ENCODE measurements at regions not wholly inside any gene's neighbourhood (a gene's known extent, or its start where the extent isn't known, plus 50 kb on each side); places are given as distances from the start of the nearest gene placed in this dataset.

GRCh38 chr3:73687106-73688004, 62.6 kb upstream of the PDZRN3 start:
- Histone ChIP-seq H2AFZ (ENCODE audit: low read length) (no peak overlapping the region), H3K27ac (ENCODE audit: low read length) (no peak overlapping the region), H3K9me3 (ENCODE audit: low read length) (no peaks in the 10 kb centered on the region), H3K36me3 (ENCODE audit: insufficient read depth, low read length) (no peaks in the 10 kb centered on the region), H3K9ac (ENCODE audit: low read length) (no peak overlapping the region), H3K27me3 (ENCODE audit: low read length) (peaks cover 3% of the 10 kb centered on the region; the same call in 1 of the 2 replicates), H3K4me2 (ENCODE audit: low read depth, low read length, poor library complexity, severe bottlenecking) (no peak overlapping the region), H4K20me1 (ENCODE audit: insufficient read depth, low read depth, low read length) (no peaks in the 10 kb centered on the region), H3K4me1 (ENCODE audit: low read length) (no peaks in the 10 kb centered on the region), H3K4me3 (ENCODE audit: low read length) (no peak overlapping the region), H3K9me2 (replicated peaks; ENCODE audit: insufficient read depth, low read length) (no peaks in the 10 kb centered on the region), H3K79me2 (ENCODE audit: low read length) (no peaks in the 10 kb centered on the region)
- no peak for DNase-seq

GRCh38 chr3:73685061-73685460, 60.3 kb upstream of the PDZRN3 start:
- Histone ChIP-seq H2AFZ (ENCODE audit: low read length) (no peak overlapping the region), H3K4me1 (ENCODE audit: low read length) (no peaks in the 10 kb centered on the region), H3K79me2 (ENCODE audit: low read length) (no peaks in the 10 kb centered on the region), H3K27me3 (ENCODE audit: low read length) (peaks cover 3% of the 10 kb centered on the region; the same call in 1 of the 2 replicates), H3K9ac (ENCODE audit: low read length) (no peak overlapping the region), H3K27ac (ENCODE audit: low read length) (no peak overlapping the region), H3K4me3 (ENCODE audit: low read length) (no peak overlapping the region), H3K4me2 (ENCODE audit: low read depth, low read length, poor library complexity, severe bottlenecking) (no peak overlapping the region), H4K20me1 (ENCODE audit: insufficient read depth, low read depth, low read length) (no peaks in the 10 kb centered on the region), H3K9me2 (replicated peaks; ENCODE audit: insufficient read depth, low read length) (no peaks in the 10 kb centered on the region), H3K9me3 (ENCODE audit: low read length) (no peaks in the 10 kb centered on the region), H3K36me3 (ENCODE audit: insufficient read depth, low read length) (no peaks in the 10 kb centered on the region)
- DNase-seq, result no peak

GRCh38 chr3:73683706-73684105, 59.0 kb upstream of the PDZRN3 start:
- Histone ChIP-seq H3K27me3 (ENCODE audit: low read length) (peaks cover 3% of the 10 kb centered on the region; the same call in 1 of the 2 replicates), H3K27ac (ENCODE audit: low read length) (no peak overlapping the region), H2AFZ (ENCODE audit: low read length) (no peak overlapping the region), H3K79me2 (ENCODE audit: low read length) (no peaks in the 10 kb centered on the region), H3K4me3 (ENCODE audit: low read length) (no peak overlapping the region), H3K4me1 (ENCODE audit: low read length) (no peaks in the 10 kb centered on the region), H3K9me3 (ENCODE audit: low read length) (no peaks in the 10 kb centered on the region), H3K9me2 (replicated peaks; ENCODE audit: insufficient read depth, low read length) (no peaks in the 10 kb centered on the region), H3K36me3 (ENCODE audit: insufficient read depth, low read length) (no peaks in the 10 kb centered on the region), H3K4me2 (ENCODE audit: low read depth, low read length, poor library complexity, severe bottlenecking) (no peak overlapping the region), H4K20me1 (ENCODE audit: insufficient read depth, low read depth, low read length) (no peaks in the 10 kb centered on the region), H3K9ac (ENCODE audit: low read length) (no peak overlapping the region)
- DNase-seq, result no peak

- Histone ChIP-seq H3K9me2 (replicated peaks; ENCODE audit: insufficient read depth, low read length) (no peaks in the 10 kb centered on the region), H3K9ac (ENCODE audit: low read length) (no peak overlapping the region), H3K4me3 (ENCODE audit: low read length) (no peak overlapping the region), H3K36me3 (ENCODE audit: insufficient read depth, low read length) (no peaks in the 10 kb centered on the region), H2AFZ (ENCODE audit: low read length) (no peak overlapping the region), H3K27ac (ENCODE audit: low read length) (no peak overlapping the region), H3K4me2 (ENCODE audit: low read depth, low read length, poor library complexity, severe bottlenecking) (no peak overlapping the region), H3K79me2 (ENCODE audit: low read length) (no peaks in the 10 kb centered on the region), H3K27me3 (ENCODE audit: low read length) (peaks cover 3% of the 10 kb centered on the region; the same call in 1 of the 2 replicates), H4K20me1 (ENCODE audit: insufficient read depth, low read depth, low read length) (no peaks in the 10 kb centered on the region), H3K4me1 (ENCODE audit: low read length) (no peaks in the 10 kb centered on the region), H3K9me3 (ENCODE audit: low read length) (no peaks in the 10 kb centered on the region)
- DNase-seq, result no peak
Measured at GRCh38 chr3:73681610-73682009, 56.9 kb upstream of the PDZRN3 start.

- Histone ChIP-seq H3K9me2 (replicated peaks; ENCODE audit: insufficient read depth, low read length) (no peaks in the 10 kb centered on the region), H3K4me2 (ENCODE audit: low read depth, low read length, poor library complexity, severe bottlenecking) (no peak overlapping the region), H3K4me3 (ENCODE audit: low read length) (no peak overlapping the region), H3K36me3 (ENCODE audit: insufficient read depth, low read length) (no peaks in the 10 kb centered on the region), H2AFZ (ENCODE audit: low read length) (no peak overlapping the region), H4K20me1 (ENCODE audit: insufficient read depth, low read depth, low read length) (no peaks in the 10 kb centered on the region), H3K9ac (ENCODE audit: low read length) (no peak overlapping the region), H3K4me1 (ENCODE audit: low read length) (no peaks in the 10 kb centered on the region), H3K27me3 (ENCODE audit: low read length) (peaks cover 3% of the 10 kb centered on the region; the same call in 1 of the 2 replicates), H3K9me3 (ENCODE audit: low read length) (no peaks in the 10 kb centered on the region), H3K27ac (ENCODE audit: low read length) (no peak overlapping the region), H3K79me2 (ENCODE audit: low read length) (no peaks in the 10 kb centered on the region)
- no peak for DNase-seq
Measured at GRCh38 chr3:73681198-73681597, 56.5 kb upstream of the PDZRN3 start.

GRCh38 chr3:73680391-73681095, 55.8 kb upstream of the PDZRN3 start:
- Histone ChIP-seq H3K9me3 (ENCODE audit: low read length) (no peaks in the 10 kb centered on the region), H3K9ac (ENCODE audit: low read length) (no peak overlapping the region), H3K4me2 (ENCODE audit: low read depth, low read length, poor library complexity, severe bottlenecking) (no peak overlapping the region), H4K20me1 (ENCODE audit: insufficient read depth, low read depth, low read length) (no peaks in the 10 kb centered on the region), H3K36me3 (ENCODE audit: insufficient read depth, low read length) (no peaks in the 10 kb centered on the region), H2AFZ (ENCODE audit: low read length) (no peak overlapping the region), H3K27me3 (ENCODE audit: low read length) (peaks cover 3% of the 10 kb centered on the region; the same call in 1 of the 2 replicates), H3K79me2 (ENCODE audit: low read length) (no peaks in the 10 kb centered on the region), H3K4me1 (ENCODE audit: low read length) (no peaks in the 10 kb centered on the region), H3K9me2 (replicated peaks; ENCODE audit: insufficient read depth, low read length) (no peaks in the 10 kb centered on the region), H3K4me3 (ENCODE audit: low read length) (no peak overlapping the region), H3K27ac (ENCODE audit: low read length) (no peak overlapping the region)
- DNase-seq, result no peak

- Histone ChIP-seq H3K27me3 (ENCODE audit: low read length) (no peaks in the 10 kb centered on the region), H3K79me2 (ENCODE audit: low read length) (no peaks in the 10 kb centered on the region), H3K9me3 (ENCODE audit: low read length) (no peaks in the 10 kb centered on the region), H3K27ac (ENCODE audit: low read length) (no peak overlapping the region), H3K36me3 (ENCODE audit: insufficient read depth, low read length) (no peaks in the 10 kb centered on the region), H2AFZ (ENCODE audit: low read length) (no peak overlapping the region), H4K20me1 (ENCODE audit: insufficient read depth, low read depth, low read length) (no peaks in the 10 kb centered on the region), H3K4me2 (ENCODE audit: low read depth, low read length, poor library complexity, severe bottlenecking) (no peak overlapping the region), H3K9me2 (replicated peaks; ENCODE audit: insufficient read depth, low read length) (no peaks in the 10 kb centered on the region), H3K4me3 (ENCODE audit: low read length) (no peak overlapping the region), H3K9ac (ENCODE audit: low read length) (no peak overlapping the region), H3K4me1 (ENCODE audit: low read length) (no peaks in the 10 kb centered on the region)
- DNase-seq, result no peak
Measured at GRCh38 chr3:73677336-73678024, 52.7 kb upstream of the PDZRN3 start.
